Non-pigmented ciliary epithelial cell (primary cell): ENCODE measurements at regions not wholly inside any gene's neighbourhood (a gene's known extent, or its start where the extent isn't known, plus 50 kb on each side); places are given as distances from the start of the nearest gene placed in this dataset.
"Not testable (repeated sequence)": the region's sequence is repeated elsewhere in the genome, so short reads cannot be mapped to it uniquely, and the experiment has no call there.

Experiments used
- DNase-seq: peaks from one replicate; pipeline ENCODE4 v3.0.0-alpha.2; 2010; ENCODE audit warnings: low read depth

DNA sequence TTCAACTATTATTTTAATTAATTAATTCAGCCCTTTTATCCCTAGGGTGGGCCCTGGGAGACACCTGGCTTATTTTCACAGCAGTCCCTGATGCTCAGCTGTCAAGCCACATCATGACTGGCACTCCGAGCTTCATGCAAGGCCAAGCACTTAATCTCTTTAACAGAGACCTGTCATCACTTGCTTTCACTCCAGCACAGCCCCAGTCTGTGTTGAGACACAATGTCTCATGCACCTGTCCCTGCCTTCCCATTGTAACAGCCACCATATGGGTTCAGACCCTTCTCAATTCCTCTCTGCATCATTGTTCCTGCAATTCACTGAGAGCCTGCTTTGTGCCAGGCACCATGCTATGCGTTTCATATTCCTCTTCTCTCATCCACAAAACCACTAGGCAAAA, 222.2 kb upstream of the TENM4 start:
- DNase-seq = no peak

DNA sequence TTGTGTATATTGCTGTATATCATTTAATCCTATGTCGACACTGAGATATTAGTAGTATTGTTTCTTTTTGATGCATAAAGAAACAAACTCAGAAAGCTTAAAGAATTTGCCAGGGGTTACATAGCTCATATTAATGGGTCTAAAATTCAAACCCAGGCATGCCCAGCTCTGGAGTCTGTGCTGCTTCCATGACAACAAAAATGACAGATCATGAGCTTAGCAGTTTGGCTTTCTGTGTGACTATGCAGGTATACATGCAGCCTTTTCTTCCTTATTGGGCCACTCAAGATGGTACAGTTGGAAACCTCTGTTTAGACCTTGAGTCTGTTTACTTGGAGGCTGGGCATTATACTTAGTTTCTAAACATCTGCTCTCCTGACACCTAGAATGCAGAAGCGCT, 220.5 kb upstream of the TENM4 start:
- no peak for DNase-seq

DNA sequence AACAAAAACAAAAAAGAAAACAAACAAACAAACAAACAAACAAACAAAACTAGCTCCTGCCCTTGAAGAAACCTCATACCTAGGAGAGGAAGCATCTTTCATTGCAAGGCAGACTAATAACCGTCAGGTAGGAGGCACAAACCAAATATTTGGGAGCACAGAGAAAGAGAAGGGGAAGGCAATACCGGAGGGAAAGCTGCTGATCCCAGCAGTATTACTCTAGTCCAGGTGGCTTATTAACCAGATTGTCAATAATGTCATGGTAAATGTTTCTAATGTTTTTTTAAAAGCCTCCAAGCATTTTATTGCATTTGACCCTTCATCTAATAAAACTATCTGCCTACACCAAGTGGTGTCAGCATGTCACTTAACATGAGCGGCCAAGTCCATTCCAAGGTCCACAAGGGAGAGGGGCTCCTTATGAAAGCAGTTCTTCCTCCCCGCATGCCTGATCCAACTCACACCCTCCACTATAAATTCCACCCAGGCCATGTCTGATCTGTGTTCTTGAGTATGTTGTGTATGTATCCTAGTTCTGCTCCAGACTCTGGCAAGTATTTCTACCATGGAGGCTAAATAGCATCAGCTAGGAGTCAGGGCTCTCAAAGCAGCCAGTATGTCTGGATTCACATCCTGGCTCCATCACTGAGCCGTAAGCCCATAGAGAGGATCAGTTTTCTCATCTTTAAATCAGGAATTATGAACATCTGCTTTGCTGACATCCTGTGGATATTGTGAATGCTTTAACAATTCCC, 208.1 kb upstream of the TENM4 start:
- DNase-seq = no peak

DNA sequence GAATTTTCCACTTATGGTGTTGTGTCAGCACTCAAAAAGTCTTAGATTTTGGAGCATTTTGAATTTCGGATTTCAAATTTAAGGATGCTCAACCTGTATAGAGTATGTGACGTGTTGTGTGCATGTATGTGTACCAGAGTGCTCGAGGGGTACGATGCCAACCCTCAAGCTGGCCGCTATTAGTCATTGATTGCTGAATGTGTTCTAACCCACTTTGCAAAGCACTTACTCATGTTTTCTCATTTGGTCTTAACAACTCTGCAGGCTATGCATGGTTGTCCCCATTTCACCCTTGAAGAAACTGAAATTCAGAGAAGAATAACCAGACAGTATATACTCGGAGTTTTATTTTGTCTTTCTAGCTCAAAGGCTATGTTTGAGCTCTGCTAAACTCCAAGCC, 196.4 kb upstream of the TENM4 start:
- no peak for DNase-seq

DNA sequence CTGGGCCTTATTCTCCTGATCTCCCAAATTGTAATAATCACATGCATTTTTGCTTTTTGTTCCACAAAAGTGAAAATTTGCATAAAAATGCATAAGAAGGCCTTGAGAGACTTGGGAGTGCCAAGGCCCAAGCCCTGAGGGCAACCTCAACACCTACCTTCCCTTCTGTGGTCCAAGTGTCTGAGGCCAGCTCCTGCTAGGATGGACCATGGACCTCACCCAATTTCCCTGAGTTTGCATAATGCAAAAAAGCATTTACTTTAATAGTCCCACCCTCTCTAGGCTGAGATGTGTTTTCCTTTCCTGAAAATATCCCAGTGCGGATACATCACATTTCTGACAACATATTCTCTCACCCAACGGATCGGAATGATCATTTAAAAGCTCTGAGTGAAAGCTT, 194.1 kb upstream of the TENM4 start:
- DNase-seq = no peak

DNA sequence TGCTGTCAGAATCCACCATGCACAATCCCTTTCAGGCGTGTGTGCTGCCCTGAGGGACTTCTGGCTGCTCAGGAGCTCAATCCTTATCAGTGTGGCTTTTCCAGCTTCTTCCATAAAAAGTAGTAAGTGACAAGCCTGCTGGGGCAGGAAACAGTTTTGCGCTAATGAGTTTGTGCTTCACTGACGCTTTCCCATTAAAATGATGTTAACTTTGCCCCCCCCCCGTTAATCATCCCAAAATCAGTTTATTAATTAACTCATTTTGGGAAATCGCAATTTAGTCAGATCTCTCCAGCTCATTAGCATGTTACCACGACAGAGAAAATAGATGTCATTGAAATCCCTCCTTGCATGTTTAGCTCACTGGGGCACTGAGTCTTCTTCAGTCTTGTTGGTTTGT, 186.5 kb upstream of the TENM4 start:
- DNase-seq = no peak

DNA sequence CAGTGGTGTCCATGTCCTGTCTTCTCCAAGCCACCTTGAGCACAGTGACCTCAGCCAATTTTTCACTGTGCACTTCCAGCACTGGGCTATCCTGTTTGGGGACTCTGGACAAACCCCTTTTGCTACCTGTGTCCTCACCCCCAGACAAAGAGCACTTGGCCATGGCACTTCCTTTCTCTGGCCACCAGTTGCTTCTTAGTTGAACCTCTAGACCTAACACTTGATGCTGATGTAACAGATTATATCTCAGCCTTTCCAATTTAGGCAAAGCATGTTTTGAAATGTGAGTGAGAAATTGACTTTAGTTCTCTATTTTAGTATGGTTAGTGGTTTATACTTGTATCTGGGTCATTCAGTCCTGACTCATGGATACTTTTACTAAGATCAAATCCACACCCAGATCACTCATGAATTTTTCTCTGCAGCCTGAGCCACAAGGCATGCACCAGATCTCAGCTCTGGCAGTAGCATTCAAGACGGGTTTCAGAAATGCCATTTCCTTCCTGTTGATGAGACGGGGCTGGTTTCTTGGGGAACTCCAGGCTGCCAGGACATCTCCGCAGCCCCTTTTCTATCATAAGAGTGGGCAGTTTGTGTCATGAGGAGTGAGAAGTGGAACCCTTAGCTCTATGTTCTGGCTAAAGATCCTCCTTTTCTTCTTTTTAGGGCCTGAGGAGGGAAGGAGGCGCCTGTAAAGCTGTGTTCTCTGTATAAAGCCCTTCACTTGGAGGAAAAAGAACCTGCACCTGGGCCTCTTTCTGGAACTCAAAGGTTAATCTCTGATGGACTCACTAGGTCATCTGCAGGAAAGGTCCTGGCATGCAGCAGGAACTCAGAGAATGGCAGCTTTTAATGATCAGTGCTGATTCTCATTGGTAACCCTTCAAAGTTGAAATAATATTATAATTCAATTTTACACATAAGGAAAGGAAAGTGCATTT, 185.6 kb upstream of the TENM4 start:
- DNase-seq = no peak

DNA sequence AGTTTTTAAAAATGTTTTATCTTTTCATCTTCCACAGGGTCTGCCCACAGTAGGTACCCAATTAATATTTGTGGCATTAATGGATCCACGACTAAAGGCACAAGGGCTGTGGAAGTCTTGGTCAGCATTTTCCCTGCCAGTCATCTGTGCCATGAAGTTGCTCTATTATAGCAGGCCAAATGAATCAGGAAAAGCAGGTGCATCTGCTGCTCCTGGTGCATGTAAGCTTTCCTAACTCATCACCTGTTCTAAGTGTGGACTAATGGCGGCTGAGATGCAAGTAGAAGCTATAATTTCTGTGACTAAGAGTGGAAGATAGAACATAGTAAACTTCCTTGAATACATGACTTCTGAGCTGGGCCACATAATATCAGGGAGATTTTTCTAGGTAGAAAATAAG, 182.5 kb upstream of the TENM4 start:
- no peak for DNase-seq

DNA sequence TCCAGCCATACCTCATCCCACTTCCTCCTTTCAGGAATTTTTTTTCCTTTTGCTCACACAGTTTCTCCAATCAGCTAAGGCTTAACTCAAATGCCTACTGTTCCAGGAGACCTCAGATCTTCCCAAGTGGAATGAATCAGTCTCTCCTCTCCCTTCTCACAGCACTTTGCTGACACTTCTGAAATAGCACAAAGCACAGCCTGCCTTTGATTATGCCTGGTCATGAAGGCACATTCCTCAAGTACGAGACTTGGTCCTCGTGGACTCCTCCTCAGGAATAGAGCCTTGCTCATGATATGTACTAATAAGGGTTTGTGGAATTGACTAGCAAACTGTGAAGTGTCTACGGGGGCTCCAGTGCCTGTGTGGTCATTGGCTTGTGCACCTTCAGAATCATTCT, 176.7 kb upstream of the TENM4 start:
- DNase-seq = no peak

DNA sequence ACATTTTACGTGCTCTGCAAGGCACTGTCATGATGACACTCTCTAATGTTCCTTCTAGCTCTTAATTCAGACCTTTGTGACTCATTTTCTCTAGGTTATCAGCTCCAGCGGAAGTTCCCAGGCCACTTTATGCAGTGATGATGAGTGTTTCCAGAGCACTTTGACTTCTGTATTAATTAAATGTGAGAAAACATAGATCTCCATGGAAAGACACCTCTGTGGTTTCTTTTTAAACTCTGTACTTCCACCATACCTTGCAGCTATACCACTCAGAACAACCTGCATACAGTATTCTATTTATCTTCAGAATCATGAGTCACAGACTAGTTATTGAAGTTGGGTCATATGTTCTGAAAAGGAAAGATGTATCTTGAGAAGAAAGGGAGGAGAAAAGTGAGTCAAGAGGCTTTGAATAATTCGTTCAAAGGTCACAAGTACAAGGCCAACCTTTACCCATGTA, 175.6 kb upstream of the TENM4 start:
- DNase-seq = no peak

DNA sequence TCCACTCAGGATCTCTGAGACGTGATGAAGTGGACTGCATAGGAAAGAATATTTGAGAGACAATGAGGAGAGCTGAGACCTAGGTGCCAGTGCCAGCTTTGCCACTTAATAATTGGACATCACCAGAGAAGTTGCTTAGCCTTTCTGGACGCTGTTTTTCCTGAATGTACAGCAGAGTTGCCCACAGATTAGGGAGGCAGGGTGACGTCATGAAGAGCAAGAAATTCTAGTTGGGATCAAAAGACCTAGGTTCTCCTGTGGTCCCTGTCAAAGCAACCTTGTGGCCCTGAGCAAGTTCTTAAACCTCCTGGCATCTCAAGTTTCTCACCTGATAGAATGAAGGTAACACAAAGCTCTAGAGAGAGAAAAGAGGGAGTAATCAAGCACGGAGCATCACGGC, 174.6 kb upstream of the TENM4 start:
- no peak for DNase-seq

DNA sequence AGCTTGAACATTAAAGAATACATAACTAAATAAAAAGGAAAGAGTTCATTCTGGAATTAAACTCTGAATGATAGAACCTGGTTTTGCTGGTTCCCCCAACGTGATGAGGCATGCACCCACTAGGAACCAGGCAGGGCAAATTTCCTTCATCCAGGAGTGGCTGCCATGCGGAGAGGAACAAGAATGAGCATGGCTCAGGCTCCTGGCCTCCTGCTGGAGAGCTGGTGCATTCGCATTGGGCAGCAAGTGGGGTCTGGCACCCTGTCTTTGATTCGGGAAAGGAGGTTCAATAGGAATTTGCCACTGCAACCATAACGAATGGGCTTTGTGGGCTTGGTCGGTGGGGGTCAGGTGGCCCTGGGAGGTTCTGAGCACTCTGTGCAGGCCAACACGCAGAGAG, 169.8 kb upstream of the TENM4 start:
- no peak for DNase-seq

DNA sequence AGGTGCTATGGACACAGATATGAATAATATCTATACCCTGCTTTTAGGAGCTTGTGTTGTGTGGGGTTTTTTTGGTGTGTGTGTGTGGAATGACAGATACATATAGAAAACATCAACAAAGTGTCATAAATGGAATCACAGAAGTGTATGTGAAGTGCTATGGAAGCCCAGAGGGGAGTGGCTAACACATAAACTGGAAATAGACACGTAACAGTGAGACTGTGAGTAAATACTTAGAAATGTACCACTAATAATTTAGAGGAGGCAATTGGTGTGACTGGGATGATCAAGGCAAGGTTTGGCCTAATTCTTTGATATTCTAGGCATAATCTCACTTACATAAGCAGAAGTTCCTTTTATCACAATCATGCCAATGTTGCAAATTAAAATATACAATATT, 169.3 kb upstream of the TENM4 start:
- no peak for DNase-seq

DNA sequence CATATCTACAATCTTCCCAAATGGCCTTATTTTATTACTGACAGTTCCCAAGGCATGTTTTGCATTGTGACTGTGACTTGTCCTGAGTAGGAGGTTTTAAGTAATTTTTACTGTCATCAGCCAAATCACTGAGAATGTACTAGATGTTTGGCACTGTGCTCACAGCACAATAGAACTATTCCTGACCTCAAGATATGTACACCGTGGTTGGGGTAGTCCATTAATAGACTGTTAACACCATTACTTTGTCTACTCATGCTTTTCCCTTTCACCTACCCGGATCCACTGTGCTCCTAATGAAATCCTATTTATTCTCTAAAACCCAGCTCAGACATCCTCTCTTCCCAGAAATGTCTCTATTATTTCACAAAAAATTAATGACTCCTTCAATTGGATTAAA, 168.7 kb upstream of the TENM4 start:
- no peak for DNase-seq

DNA sequence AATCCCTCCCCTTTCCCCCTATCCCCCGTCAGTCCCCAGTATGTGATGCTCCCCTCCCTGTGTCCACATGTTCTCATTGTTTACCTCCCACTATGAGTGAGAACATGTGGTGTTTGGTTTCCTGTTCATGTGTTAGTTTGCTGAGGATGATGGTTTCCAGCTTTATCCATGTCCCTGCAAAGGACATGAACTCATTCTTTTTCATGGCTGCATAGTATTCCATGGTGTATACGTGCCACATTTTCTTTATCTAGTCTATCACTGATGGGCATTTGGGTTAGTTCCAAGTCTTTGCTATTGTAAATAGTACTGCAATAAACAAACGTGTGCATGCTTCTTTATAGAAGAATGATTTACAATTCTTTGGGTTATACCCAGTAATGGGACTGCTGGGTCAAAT, 165.6 kb upstream of the TENM4 start:
- DNase-seq = not testable (repeated sequence)

DNA sequence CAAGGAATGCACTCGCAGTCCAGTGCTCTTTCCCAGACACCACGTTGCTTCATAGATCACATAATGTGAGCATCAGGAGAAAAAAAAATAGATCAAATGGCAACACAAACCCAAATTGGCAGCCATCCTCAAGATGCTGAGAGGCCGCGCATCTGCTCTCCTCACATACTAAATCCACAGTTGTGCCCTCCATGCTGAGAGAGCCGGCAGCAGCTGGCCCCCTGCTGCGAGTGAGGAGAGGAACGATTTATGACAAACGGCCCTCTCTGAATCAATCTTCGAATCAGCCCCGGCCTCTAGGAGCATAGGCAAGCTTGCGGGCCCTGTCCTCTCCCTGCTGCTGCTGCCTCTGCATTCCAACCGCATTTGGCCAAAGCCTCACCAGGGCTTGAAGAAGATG, 159.9 kb upstream of the TENM4 start:
- no peak for DNase-seq

DNA sequence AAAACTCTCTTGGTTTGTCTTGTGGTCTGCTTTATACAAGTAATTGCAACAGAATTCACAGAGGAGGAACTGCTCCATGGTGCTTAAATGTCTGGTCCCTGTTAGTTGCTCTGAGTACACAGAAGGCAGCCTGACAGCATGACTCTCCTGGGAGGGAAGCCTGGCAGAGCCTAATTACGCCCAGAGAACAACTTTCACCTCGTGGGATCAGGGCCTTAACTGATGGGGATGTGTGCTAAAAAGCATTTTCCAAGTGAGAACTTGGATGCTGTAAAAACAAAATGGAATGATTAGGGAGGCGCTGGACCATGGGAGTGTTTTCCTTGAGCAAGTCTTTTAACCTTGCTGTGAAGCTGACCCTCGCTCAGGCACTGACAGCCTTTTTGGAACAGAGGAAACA, 154.0 kb upstream of the TENM4 start:
- no peak for DNase-seq

DNA sequence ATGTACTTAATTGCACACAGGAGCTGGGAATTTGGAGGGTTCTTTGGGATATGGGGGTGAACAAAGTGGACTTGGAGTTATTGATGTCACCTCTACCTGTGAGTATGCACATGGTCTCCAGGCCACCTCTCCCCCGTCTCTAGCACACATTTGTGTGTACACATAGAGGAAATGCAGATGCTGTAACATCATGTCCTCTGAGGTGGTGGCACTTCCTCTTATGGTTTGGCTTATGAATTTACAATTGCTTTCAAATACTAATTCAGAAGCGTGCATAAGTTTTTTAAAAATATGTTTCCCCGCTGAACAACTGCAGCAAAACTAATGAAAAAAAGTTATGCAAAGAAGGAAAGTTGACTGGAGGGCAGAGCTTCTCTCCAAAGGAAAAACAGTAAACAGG, 152.0 kb upstream of the TENM4 start:
- no peak for DNase-seq

DNA sequence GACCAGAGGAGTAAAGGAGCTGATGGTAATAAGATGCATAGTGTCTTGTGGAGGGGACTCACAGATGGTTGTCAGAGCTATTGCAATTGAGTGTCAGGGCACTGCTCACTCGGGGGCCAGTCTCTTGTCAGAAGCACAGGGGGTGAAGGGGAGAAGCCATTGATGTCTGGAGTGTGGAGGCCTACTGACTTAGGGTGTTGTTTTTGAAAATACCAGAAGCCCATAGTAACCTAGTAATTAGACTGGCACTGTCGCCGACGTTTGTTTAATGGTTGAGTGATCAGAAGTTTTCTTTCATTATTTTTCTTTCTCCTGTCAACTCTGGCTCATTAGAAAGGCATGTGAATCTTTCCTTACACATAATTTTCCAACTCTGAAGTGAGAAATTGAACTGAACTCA, 151.6 kb upstream of the TENM4 start:
- no peak for DNase-seq

DNA sequence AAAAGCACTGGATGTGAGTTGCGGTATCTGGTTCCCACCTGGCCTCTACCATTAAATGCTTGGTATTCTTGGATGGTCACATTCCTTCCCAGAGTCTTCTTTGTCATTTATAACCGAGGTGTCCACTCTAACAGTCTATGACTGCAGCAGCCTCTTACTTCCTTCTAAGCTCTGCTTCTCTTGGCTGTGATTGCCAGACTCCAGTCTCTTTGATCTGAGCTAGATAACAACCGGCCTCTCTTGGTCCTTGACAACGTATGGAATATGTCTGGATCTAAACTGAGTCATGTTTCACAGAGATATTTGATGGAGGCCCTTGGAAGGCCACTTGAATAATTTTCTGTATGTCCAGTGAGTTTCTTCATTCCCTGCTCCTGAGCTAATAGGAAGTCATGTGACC, 141.6 kb upstream of the TENM4 start:
- DNase-seq = no peak

DNA sequence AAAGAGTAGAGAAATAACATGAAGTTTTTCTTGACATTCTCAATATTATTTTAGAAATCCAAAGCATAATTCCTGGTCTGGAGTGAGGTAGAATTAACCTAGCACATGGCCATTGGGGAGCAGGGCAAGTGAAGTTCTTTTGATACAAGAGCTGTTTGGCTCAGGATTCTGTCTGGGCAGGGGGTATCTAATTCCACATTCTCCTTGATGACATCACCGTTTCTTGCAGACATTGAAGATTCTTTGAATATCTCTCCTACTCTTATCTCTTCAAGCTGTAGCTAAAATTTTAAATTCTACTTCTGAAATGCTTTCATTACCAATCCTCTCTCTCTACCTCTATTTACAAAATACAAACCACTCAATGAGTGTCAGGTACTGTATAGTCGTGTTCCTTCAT, 138.2 kb upstream of the TENM4 start:
- no peak for DNase-seq

DNA sequence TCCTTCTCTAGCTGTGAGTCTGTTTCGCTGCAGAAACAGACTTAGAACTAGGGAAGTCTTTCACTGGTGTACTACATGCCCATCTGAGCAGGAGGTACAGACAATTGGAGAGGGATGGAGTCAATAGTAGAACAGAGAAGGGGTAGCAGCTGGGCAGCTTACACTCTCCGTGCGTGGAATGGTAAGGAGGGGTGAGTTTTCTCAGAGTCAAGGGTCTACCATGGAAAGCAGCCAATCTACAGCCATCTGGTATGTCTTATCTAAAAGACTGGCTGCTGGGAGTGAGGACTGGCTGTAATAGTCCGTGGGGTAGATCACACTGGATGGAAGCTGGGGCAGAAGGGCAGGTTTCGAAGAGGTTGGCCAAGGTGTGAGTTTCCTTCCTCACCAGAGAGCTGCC, 137.3 kb upstream of the TENM4 start:
- no peak for DNase-seq

DNA sequence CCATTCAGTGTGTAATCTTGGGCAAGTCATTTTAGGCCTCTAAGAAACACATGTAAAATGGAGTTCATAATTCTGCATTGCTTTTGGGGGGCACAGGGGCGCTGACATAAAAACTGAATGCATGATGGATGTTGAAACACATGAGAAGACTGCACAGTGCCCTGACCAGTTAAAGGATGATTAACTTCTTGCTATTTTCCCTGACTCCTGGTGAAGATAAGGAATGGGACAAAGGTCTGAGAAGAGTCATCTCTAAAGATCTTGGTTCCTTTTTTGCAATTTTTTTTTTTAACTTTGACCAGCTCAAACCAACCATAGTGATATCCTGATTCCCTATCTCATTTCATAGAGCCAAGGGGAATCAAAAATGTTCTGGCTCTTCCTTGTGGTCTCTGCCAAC, 134.9 kb upstream of the TENM4 start:
- DNase-seq = no peak

DNA sequence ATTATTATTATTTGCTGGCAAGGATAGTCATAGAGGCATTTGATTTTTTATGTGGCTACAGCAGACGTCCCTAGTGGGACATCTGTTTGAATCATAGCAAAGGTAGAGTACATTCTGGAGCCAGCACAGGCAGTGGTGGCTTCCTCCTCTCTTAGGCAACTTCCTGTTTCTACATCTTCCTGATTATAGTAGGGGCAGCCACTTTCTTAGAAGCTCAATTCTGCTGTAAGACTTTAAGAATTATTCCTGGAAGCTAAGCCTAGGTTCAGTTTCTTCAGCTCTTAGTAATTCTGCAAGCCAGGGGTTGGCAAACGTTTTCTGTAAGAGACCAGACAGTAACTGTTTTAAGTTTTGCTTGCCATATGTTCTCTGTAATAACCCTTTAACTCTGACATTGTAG, 129.3 kb upstream of the TENM4 start:
- no peak for DNase-seq
